Caco-2 (cell line): ENCODE measurements at regions not wholly inside any gene's neighbourhood (a gene's known extent, or its start where the extent isn't known, plus 50 kb on each side); places are given as distances from the start of the nearest gene placed in this dataset.

ENCODE experiments used
- BruUV-seq: library from RNA; stranded (reverse); fragments of 400-500 nt; replicated peaks from 2 replicates; lab custom pipeline; 2021; lab: Mats Ljungman, UMichigan
- CTCF ChIA-PET: fragments of 300-600 bp; sonication (Branson Sonifier 250); formaldehyde crosslinking; loops from one replicate; lab custom pipeline; 2022; ENCODE audit warnings: antibody characterized with exemption; lab: Charles Lee
- POLR2A ChIA-PET: fragments of 300-600 bp; sonication (Branson Sonifier 250); formaldehyde crosslinking; loops from one replicate; lab custom pipeline; 2022; ENCODE audit warnings: antibody characterized with exemption; lab: Charles Lee
- DNase-seq, 2 experiments: peaks; one replicate each; pipeline versions ENCODE4 v3.0.0 to v3.0.0-alpha.2; 2020 to 2022
- H3K27me3 ChIP-seq: replicated peaks from 2 replicates; pipeline ENCODE4 v1.6.0; 2011; ENCODE audit warnings: low read length; ENCODE audit not compliant: control insufficient read depth, insufficient read depth
- H3K36me3 ChIP-seq: 2 replicates; pipeline ENCODE4 v1.5.1; 2011; ENCODE audit warnings: low read length; ENCODE audit not compliant: control insufficient read depth, insufficient read depth
- H3K4me1 ChIP-seq: fragments of 250-450 bp; sonication (Bioruptor Pico); 2 replicates; pipeline ENCODE4 v1.5.1; 2020; ENCODE audit warnings: mild to moderate bottlenecking
- H3K4me3 ChIP-seq: 2 replicates; pipeline ENCODE4 v1.5.1; 2011; ENCODE audit warnings: low read depth, mild to moderate bottlenecking, control low read depth, low read length
- H3K9me3 ChIP-seq: fragments of 250-450 bp; sonication (Bioruptor Pico); 2 replicates; pipeline ENCODE4 v1.5.1; 2020; ENCODE audit warnings: mild to moderate bottlenecking, moderate library complexity
- H3K27ac Mint-ChIP-seq: one replicate; pipeline ENCODE4 v1.8.0; 2022; ENCODE audit warnings: mixed read lengths; ENCODE audit not compliant: unreplicated experiment
- H3K27me3 Mint-ChIP-seq: one replicate; pipeline ENCODE4 v1.8.0; 2022; ENCODE audit warnings: mixed read lengths; ENCODE audit not compliant: insufficient read depth, unreplicated experiment
- H3K36me3 Mint-ChIP-seq: one replicate; pipeline ENCODE4 v1.8.0; 2022; ENCODE audit warnings: mild to moderate bottlenecking, mixed read lengths; ENCODE audit not compliant: insufficient read depth, unreplicated experiment
- H3K4me1 Mint-ChIP-seq: one replicate; pipeline ENCODE4 v1.8.0; 2022; ENCODE audit warnings: low read depth, mixed read lengths; ENCODE audit not compliant: unreplicated experiment
- H3K4me3 Mint-ChIP-seq: one replicate; pipeline ENCODE4 v1.8.0; 2022; ENCODE audit warnings: mild to moderate bottlenecking, moderate library complexity, mixed read lengths; ENCODE audit not compliant: unreplicated experiment
- H3K9me3 Mint-ChIP-seq: one replicate; pipeline ENCODE4 v1.8.0; 2022; ENCODE audit warnings: mixed read lengths; ENCODE audit not compliant: unreplicated experiment
- CTCF ChIP-seq, 2 experiments: fragments of 200-600 bp in 1 of 2; IDR thresholded peaks; 1 replicate in 1 of 2; 2 replicates in 1 of 2; pipeline versions ENCODE4 v1.5.1 to v1.8.0; 2011 to 2022; ENCODE audit warnings: antibody characterized with exemption in 1 of 2, control low read depth in 1 of 2, inconsistent platforms in 1 of 2, low read depth in 1 of 2, low read length in 1 of 2, mild to moderate bottlenecking in 1 of 2, moderate library complexity in 1 of 2; ENCODE audit not compliant: insufficient read depth in 1 of 2, severe bottlenecking in 1 of 2, unreplicated experiment in 1 of 2
- intact Hi-C: fragments of 100-400 bp; cut with micrococcal nuclease; formaldehyde crosslinking; loops from one replicate; pipeline ENCODE4 v1.10.0; 2022; ENCODE audit not compliant: unreplicated experiment

DNA sequence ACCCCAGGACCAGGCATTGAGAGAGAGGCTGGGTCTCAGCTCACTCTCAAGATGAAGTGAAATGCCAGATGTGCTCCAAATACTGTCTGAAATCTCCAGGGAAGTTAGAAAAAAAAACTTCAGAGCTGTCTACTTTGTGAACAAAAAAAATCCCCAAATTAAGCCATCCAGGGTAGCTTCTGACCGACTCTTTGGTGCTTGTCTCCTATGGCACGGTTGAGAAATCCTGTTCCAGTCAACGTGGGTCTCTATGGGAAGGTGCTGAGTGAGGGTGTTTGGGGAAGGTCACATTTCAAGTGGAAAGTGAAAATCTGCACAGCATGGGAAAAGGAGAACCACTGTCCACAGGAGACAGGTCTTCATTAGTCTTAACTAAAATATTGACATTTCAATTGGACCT, 322.5 kb upstream of the CFAP20DC start:
- peaks cover 19% of the 10 kb centered on the region for H3K27me3 Mint-ChIP-seq
- TF ChIP-seq CTCF (IDR thresholded peaks at IDR 0.05; ENCODE audit: insufficient read depth in 1 of 2, low read depth in 1 of 2, low read length in 1 of 2, severe bottlenecking in 1 of 2, unreplicated experiment in 1 of 2) = no peak
- BruUV-seq = no TSS peak
- POLR2A ChIA-PET = no interaction called here
- H3K4me1 ChIP-seq = no peaks in the 10 kb centered on the region
- H3K27me3 ChIP-seq = no peaks in the 10 kb centered on the region; the same call in 1 of the 2 replicates
- no peak overlapping the region for H3K27ac Mint-ChIP-seq
- no peak for DNase-seq
- H3K4me1 Mint-ChIP-seq = no peaks in the 10 kb centered on the region
- no peaks in the 10 kb centered on the region for H3K9me3 Mint-ChIP-seq
- intact Hi-C loops = no loop called here
- CTCF ChIA-PET = no interaction called here
- no peak overlapping the region for H3K4me3 ChIP-seq
- no peaks in the 10 kb centered on the region for H3K36me3 Mint-ChIP-seq
- H3K9me3 ChIP-seq = no peaks in the 10 kb centered on the region
- H3K36me3 ChIP-seq = no peaks in the 10 kb centered on the region
- H3K4me3 Mint-ChIP-seq = no peak overlapping the region

DNA sequence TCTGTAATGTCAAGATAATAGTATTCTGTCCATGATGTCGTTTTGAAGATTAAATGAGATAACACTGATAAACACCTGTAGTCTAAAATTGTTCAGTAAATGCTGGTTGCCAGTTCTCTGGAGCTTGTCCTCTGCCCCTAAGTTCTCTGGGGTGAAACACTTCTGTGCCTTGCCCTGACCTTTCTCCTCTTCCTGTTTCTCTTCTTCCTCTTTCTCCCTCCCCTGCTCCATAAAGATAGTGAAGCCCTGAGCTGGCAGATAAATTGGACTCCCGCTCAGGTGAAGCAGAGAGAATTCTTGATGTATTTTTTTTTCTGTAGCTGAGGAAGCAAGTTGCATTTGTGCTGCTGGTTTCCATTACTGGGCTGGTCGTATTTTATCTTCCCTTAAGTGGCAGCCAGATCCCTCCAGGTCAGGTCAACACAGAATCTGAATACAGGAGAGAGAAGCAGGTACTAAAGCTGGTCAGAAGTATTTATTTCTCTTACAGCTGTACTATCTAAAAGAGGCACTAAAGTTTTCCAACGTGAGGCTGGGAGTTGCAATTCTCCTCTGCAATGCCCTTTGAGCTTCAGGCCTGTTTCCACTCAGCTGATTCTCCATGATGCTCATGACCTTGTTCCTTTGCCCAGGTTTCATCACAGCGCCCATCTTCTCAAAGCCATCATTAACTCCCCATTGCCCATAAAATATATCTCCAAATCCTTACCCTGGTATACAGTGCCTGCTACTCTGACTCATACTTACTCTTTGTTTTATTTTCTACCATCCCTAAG, 319.3 kb upstream of the CFAP20DC start:
- H3K4me3 Mint-ChIP-seq = no peak overlapping the region
- H3K36me3 ChIP-seq = no peaks in the 10 kb centered on the region
- no peaks in the 10 kb centered on the region for H3K4me1 Mint-ChIP-seq
- no peaks in the 10 kb centered on the region for H3K27me3 ChIP-seq
- no peak overlapping the region for H3K4me3 ChIP-seq
- H3K36me3 Mint-ChIP-seq = no peaks in the 10 kb centered on the region
- no peak overlapping the region for H3K27ac Mint-ChIP-seq
- H3K9me3 Mint-ChIP-seq = no peaks in the 10 kb centered on the region
- H3K27me3 Mint-ChIP-seq = peaks cover 13% of the 10 kb centered on the region
- no peak for DNase-seq
- H3K9me3 ChIP-seq = no peaks in the 10 kb centered on the region
- H3K4me1 ChIP-seq = no peaks in the 10 kb centered on the region
- no peak for TF ChIP-seq CTCF (IDR thresholded peaks at IDR 0.05; ENCODE audit: insufficient read depth in 1 of 2, low read depth in 1 of 2, low read length in 1 of 2, severe bottlenecking in 1 of 2, unreplicated experiment in 1 of 2)
- CTCF ChIA-PET = no interaction called here
- intact Hi-C loops = no loop called here
- POLR2A ChIA-PET = no interaction called here
- BruUV-seq = no TSS peak

DNA sequence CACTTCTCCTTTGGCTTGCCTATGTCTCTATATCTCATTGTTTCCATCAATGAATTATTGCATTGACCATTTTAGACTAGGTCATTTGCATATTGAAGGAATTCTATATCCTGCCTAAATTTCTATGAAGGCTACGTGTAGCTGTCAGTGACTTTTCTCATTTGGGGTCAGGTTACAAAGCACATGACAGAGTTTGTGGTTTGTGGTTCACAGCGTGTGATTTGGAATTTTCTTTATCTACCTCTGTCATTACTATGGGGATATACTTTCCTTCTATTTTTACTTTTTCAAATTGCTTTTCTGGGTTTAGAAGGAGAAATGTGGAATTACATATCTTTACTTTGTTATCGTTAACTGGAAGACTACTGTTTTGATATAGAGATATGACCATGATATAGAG, 317.3 kb upstream of the CFAP20DC start:
- H3K36me3 ChIP-seq = no peaks in the 10 kb centered on the region
- Mint-ChIP-seq H3K4me1 (no peaks in the 10 kb centered on the region), H3K36me3 (no peaks in the 10 kb centered on the region), H3K4me3 (no peak overlapping the region), H3K27me3 (peaks cover 13% of the 10 kb centered on the region), H3K9me3 (no peaks in the 10 kb centered on the region), H3K27ac (no peak overlapping the region)
- CTCF ChIA-PET = no interaction called here
- BruUV-seq = no TSS peak
- POLR2A ChIA-PET = no interaction called here
- no peaks in the 10 kb centered on the region for H3K4me1 ChIP-seq
- intact Hi-C loops = no loop called here
- H3K4me3 ChIP-seq = no peak overlapping the region
- H3K27me3 ChIP-seq = no peaks in the 10 kb centered on the region
- no peaks in the 10 kb centered on the region for H3K9me3 ChIP-seq
- TF ChIP-seq CTCF (IDR thresholded peaks at IDR 0.05; ENCODE audit: insufficient read depth in 1 of 2, low read depth in 1 of 2, low read length in 1 of 2, severe bottlenecking in 1 of 2, unreplicated experiment in 1 of 2) = no peak
- no peak for DNase-seq
